DMS114 treated with DMSO at 0.1 percent for 48 hours (cell line): ENCODE measurements at regions not wholly inside any gene's neighbourhood (a gene's known extent, or its start where the extent isn't known, plus 50 kb on each side); places are given as distances from the start of the nearest gene placed in this dataset.

ENCODE experiments used
- DNase-seq: peaks from one replicate; lab custom pipeline; 2025; ENCODE audit not compliant: unreplicated experiment; lab: John Stamatoyannopoulos, UW

DNA sequence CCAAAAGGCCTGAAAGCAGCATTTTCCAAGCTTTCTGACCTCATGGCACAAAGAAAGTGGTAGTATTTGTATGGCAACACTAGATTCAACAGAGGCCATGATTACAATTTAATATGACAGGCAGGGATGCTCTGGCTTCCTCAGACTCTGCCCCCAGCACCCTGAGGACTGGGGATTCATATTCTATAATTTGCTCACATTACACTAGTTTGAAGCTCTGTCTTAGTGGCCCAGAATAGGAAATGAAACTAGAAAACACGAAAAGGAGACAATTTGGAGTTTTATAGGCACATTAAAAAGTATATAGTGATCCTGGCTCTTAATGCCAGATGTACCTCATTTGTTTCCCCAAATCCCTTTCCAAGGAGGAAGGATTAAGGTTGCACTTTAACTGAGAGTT lies 173.0 kb upstream of the STK17B start:
- no peak for DNase-seq

DNA sequence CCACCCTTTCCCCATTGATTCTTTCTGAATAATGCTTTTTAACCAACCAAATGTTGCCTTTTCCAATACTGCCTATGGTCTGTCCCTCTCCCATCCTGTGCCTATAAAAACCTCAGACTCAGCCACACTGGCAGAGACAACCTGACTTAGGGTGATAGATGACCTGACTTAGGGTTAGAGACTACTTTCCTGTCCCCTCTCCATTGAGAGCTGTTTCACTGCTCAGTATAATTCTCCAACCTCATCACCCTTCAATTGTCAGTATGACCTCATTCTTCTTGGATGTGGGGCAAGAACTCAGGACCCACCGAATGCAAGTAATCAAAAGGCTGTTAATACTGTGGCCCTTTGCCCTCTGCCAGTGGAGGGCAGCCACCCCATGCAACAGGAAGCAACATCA lies 182.3 kb upstream of the STK17B start:
- DNase-seq, result no peak

- no peak for DNase-seq
Observed at GRCh38 chr2:196354186-196354585, 182.8 kb upstream of the STK17B start.

DNA sequence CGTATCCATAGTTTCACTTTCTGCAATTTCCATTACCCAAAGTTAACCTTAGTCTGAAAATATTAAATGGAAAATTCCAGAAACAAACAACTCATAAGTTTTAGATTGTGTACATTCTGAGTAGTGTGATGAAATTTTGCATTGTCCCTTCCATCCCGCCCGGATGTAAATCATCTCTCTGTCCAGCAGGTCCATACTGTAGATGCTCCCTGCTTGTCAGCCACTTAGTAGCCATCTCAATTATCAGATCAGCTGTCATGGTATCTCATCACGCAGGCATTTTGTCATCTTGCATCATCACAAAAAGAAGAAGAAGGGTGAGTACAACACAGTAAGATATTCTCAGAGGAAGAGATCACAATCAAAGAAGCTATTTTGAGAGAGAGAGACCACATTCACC lies 185.0 kb upstream of the STK17B start:
- no peak for DNase-seq

- no peak for DNase-seq
Observed at GRCh38 chr2:196360650-196361049, 189.3 kb upstream of the STK17B start.

DNA sequence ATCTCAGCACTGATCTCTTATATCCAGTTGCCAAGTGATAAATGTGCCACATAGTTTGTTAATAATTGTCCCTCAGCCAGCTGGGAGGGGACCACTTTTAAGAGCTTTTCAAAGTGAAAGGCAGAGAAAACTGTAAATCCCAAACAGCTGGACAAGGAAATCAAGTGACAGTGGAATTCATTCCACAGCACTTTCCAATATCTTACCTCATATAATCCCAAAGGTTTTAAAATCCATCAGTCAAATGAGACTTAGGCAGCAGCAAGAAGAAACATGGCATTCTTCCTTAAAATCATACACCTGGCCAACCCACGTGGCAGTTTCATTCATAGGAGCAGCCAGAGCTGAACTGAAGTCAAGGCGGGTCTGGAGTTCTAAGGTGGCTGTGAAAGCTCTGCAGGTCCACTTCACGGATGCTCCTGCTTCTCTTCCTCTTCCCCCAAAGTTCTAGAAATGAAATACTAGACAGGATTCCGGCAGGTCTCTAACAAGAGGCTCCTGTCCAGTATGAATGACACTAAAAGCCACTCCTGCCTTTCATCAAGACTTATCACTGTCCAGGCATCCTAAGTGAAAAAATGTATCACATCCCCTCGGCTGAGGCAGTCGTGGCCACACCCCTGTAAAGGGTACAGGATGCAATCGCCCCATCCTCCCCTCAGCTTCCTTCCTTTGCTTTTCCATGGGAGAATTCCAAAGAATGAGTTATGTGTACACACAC lies 190.4 kb upstream of the STK17B start:
- DNase-seq, result no peak

DNA sequence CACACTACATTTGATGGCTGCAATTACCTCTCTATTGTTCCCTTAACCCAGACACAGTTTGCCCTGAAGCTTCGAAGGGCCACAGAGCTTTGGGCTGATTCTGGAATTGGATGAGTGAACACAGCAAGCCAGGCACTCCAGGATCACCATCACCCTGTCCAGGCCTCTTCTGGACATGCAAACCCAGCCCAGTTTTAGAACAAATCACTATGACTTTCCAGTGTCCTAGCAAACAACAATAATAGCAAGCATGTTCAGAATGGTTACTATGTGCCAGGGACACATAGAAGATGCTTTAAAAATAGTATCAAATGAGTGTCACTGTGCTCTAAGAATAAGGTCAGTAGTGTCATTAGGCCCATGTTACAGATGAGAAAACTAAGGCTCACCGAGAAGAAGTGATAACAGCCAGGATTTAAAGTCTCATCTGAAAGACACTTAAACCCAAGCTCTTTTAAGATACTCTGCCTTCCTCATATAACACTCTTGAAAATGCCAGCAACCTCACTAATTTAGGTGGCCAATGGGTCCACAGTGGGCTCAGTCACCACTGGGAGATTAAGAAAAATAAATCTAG lies 191.7 kb upstream of the STK17B start:
- DNase-seq, result no peak

DNA sequence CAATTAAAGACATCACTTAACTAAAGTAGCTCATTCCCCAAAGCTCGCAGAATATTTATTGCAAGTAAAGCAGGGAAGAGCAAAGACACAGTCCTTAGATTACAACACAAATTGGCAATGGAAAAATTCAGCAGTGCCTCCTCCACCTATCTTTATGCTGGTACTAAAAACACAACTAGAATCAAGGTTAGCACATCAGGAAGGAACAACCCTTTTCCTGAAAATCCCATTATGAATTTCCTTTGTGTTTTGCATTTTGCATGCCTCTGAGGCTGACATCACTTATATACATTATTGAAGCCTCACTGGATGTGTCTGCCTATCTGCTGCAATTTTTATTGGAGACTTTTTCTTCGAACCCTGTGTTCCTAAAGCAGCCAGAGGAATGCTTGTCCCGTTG lies 193.8 kb upstream of the STK17B start:
- DNase-seq, result no peak

- DNase-seq, result no peak
Observed at GRCh38 chr2:196365923-196366322, 194.5 kb upstream of the STK17B start.

- DNase-seq, result no peak
Observed at GRCh38 chr2:196367633-196368032, 196.3 kb upstream of the STK17B start.

DNA sequence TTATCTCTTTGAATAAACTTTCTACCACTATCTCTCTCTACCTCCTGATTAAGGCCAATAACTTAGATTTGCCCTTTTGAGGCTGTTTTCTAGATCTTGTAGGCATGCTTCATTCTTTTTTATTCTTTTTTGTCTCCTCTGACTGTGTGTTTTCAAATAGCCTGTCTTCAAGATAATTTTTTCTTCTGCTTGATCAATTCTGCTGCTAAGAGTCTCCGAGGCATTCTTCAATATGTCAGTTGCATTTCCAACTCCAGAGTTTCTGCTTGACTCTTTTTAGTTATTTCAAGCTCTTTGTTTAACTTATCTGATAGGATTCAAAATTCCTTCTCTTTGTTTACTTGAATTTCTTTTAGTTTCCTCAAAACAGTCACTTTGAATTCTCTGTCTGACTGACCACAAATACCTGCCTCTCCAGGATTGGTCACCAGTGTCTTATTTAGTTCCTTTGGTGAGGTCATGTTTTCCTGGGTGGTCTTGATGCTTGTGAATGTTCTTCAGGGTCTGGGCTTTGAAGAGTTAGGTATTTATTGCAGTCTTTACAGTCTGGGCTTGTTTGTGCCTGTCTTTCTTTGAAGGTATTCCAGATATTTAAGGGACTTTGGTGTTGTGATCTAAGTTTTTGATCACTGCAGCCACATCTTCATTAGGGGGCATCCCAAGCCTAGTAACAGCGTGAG lies 197.3 kb upstream of the STK17B start:
- DNase-seq, result no peak

- no peak for DNase-seq
Observed at GRCh38 chr2:196369967-196370366, 198.6 kb upstream of the STK17B start.

GRCh38 chr2:196370381-196370780 lies 199.0 kb upstream of the STK17B start:
- DNase-seq, result no peak

- no peak for DNase-seq
Observed at GRCh38 chr2:196372276-196372809, 201.0 kb upstream of the STK17B start.

- no peak for DNase-seq
Observed at GRCh38 chr2:196372811-196373664, 201.7 kb upstream of the STK17B start.

GRCh38 chr2:196376984-196377877 lies 205.9 kb upstream of the STK17B start:
- DNase-seq, result no peak

DNA sequence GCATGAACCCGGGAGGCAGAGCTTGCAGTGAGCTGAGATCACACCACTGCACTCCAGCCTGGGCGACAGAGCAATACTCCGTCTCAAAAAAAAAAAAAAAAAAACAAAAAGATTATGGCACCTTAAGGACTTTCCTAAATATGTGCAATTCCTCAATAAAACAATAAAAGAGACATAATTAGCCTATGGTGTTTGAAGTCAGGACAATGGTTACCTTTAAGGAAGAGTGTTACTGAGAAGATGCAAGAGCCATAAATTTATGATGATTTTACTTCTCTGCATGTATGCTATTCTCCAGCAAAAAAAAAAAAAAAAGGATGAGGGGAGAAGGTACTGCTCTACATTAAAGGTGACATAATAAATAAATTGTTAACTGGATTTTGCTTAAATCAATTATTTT lies 208.2 kb upstream of the STK17B start:
- DNase-seq, result no peak

GRCh38 chr2:196380098-196380497 lies 208.7 kb upstream of the STK17B start:
- DNase-seq, result no peak

- no peak for DNase-seq
Observed at GRCh38 chr2:196380575-196380974, 209.2 kb upstream of the STK17B start.

GRCh38 chr2:196381464-196381863 lies 210.1 kb upstream of the STK17B start:
- DNase-seq, result no peak
